ENCODE measurements at regions not wholly inside any gene's neighbourhood (a gene's known extent, or its start where the extent isn't known, plus 50 kb on each side); places are given as distances from the start of the nearest gene placed in this dataset.

GRCh38 chr1:229753764-229754551, 127.9 kb downstream of the URB2 start:
- TF ChIP-seq CTCF (optimal IDR thresholded peaks at IDR 0.05 in 1 of 3, IDR thresholded peaks at IDR 0.05 in 1 of 3, conservative IDR thresholded peaks at IDR 0.05 in 1 of 3; ENCODE audit: extremely low read depth in 1 of 3, insufficient read depth in 2 of 3, low read length in 3 of 3): no peak
- TF ChIP-seq EZH2 (IDR thresholded peaks at IDR 0.05; ENCODE audit: low read length): no peak

Data from keratinocyte (primary cell).